IMR-90 (cell line): ENCODE measurements at regions not wholly inside any gene's neighbourhood (a gene's known extent, or its start where the extent isn't known, plus 50 kb on each side); places are given as distances from the start of the nearest gene placed in this dataset.
"Not testable (repeated sequence)": the region's sequence is repeated elsewhere in the genome, so short reads cannot be mapped to it uniquely, and the experiment has no call there.

Experiments used
- ATAC-seq: fragments of 200-7000 bp; cut with Tn5 transposase; 2 replicates; pipeline ENCODE4 v1.9.1; 2020; ENCODE audit warnings: low read depth, mild to moderate bottlenecking, moderate library complexity
- BruUV-seq: library from RNA; stranded (reverse); fragments of 400-500 nt; replicated peaks from 2 replicates; lab custom pipeline; 2021; lab: Mats Ljungman, UMichigan
- CTCF ChIA-PET: fragments of 300-600 bp; formaldehyde crosslinking; extraction: SDS; loops from one replicate; lab custom pipeline; 2021; ENCODE audit warnings: antibody characterized with exemption; lab: Yijun Ruan, JAX
- POLR2A ChIA-PET: fragments of 300-600 bp; sonication (Branson Sonifier 250); formaldehyde crosslinking; loops from one replicate; lab custom pipeline; 2022; ENCODE audit warnings: antibody characterized with exemption; ENCODE audit not compliant: unreplicated experiment; lab: Charles Lee
- DNase-seq: peaks from one replicate; pipeline ENCODE4 v3.0.0; 2013
- H2AFZ ChIP-seq: replicated peaks from 2 replicates; pipeline ENCODE3; 2013; ENCODE audit warnings: low read length, mild to moderate bottlenecking; ENCODE audit not compliant: poor library complexity
- H2AK5ac ChIP-seq: 2 replicates; pipeline ENCODE4 v1.6.1; 2013; ENCODE audit warnings: low read depth, low read length, inconsistent platforms
- H2AK9ac ChIP-seq: replicated peaks from 2 replicates; pipeline ENCODE3; 2013; ENCODE audit warnings: mild to moderate bottlenecking, low read depth, low read length, moderate library complexity; ENCODE audit not compliant: poor library complexity
- H2BK120ac ChIP-seq: 2 replicates; pipeline ENCODE4 v1.6.1; 2013; ENCODE audit warnings: low read depth, low read length, inconsistent platforms
- H2BK15ac ChIP-seq: 3 replicates; pipeline ENCODE4 v1.6.1; 2013; ENCODE audit warnings: low read depth, low read length, inconsistent platforms
- H2BK20ac ChIP-seq: 2 replicates; pipeline ENCODE4 v1.6.1; 2013; ENCODE audit warnings: low read depth, mild to moderate bottlenecking, inconsistent platforms, low read length, moderate library complexity
- H2BK5ac ChIP-seq: 2 replicates; pipeline ENCODE4 v1.6.1; 2013; ENCODE audit warnings: mild to moderate bottlenecking, low read depth, low read length, inconsistent platforms; ENCODE audit not compliant: poor library complexity, severe bottlenecking
- H3K14ac ChIP-seq: replicated peaks from 2 replicates; pipeline ENCODE4 v1.6.1; 2013; ENCODE audit warnings: low read depth, low read length, inconsistent platforms
- H3K18ac ChIP-seq: 2 replicates; pipeline ENCODE4 v1.6.1; 2013; ENCODE audit warnings: low read depth, low read length, control low read depth
- H3K23ac ChIP-seq: 2 replicates; pipeline ENCODE4 v1.6.1; 2013; ENCODE audit warnings: low read depth, low read length, inconsistent platforms
- H3K27ac ChIP-seq: 2 replicates; pipeline ENCODE4 v1.5.1; 2013; ENCODE audit warnings: mild to moderate bottlenecking, control low read depth, low read length; ENCODE audit not compliant: insufficient read depth
- H3K27me3 ChIP-seq: 2 replicates; pipeline ENCODE4 v1.6.1; 2013; ENCODE audit warnings: low read length; ENCODE audit not compliant: control insufficient read depth, insufficient read depth
- H3K36me3 ChIP-seq: 2 replicates; pipeline ENCODE4 v1.6.1; 2013; ENCODE audit warnings: low read length, mixed read lengths; ENCODE audit not compliant: control insufficient read depth, insufficient read depth
- H3K4ac ChIP-seq: 2 replicates; pipeline ENCODE4 v1.6.1; 2013; ENCODE audit warnings: low read depth, low read length, inconsistent platforms
- H3K4me1 ChIP-seq: 2 replicates; pipeline ENCODE4 v1.6.1; 2013; ENCODE audit warnings: low read length, mixed read lengths; ENCODE audit not compliant: control insufficient read depth, insufficient read depth
- H3K4me2 ChIP-seq: 2 replicates; pipeline ENCODE4 v1.6.1; 2013; ENCODE audit warnings: low read depth, mild to moderate bottlenecking, control low read depth, low read length, moderate library complexity
- H3K4me3 ChIP-seq: 2 replicates; pipeline ENCODE4 v1.5.1; 2013; ENCODE audit warnings: low read depth, mild to moderate bottlenecking, control low read depth, low read length, moderate library complexity; ENCODE audit not compliant: insufficient read depth
- H3K56ac ChIP-seq: 2 replicates; pipeline ENCODE4 v1.6.1; 2013; ENCODE audit warnings: low read length, inconsistent platforms; ENCODE audit not compliant: insufficient read depth; ENCODE audit errors: extremely low read depth
- H3K79me1 ChIP-seq, 2 experiments: 2 replicates each; pipeline ENCODE4 v1.6.1; 2013; ENCODE audit warnings: low read length in 2 of 2, inconsistent platforms in 1 of 2, low read depth in 1 of 2
- H3K9ac ChIP-seq: 2 replicates; pipeline ENCODE4 v1.6.1; 2013; ENCODE audit warnings: low read depth, low read length, control low read depth
- H3K9me1 ChIP-seq: 2 replicates; pipeline ENCODE4 v1.6.1; 2013; ENCODE audit warnings: low read length, inconsistent platforms; ENCODE audit not compliant: insufficient read depth
- H3K9me3 ChIP-seq: 2 replicates; pipeline ENCODE4 v1.6.1; 2013; ENCODE audit warnings: low read length; ENCODE audit not compliant: control insufficient read depth, insufficient read depth
- H4K20me1 ChIP-seq: 2 replicates; pipeline ENCODE4 v1.6.1; 2013; ENCODE audit warnings: low read length, inconsistent platforms; ENCODE audit not compliant: insufficient read depth
- H4K5ac ChIP-seq: 2 replicates; pipeline ENCODE4 v1.6.1; 2013; ENCODE audit warnings: mild to moderate bottlenecking, low read depth, low read length, control low read depth
- H4K8ac ChIP-seq, 2 experiments: 2 replicates each; pipeline ENCODE4 v1.6.1; 2013; ENCODE audit warnings: low read depth in 2 of 2, low read length in 2 of 2, control low read depth in 1 of 2, inconsistent platforms in 1 of 2
- H4K91ac ChIP-seq: 2 replicates; pipeline ENCODE4 v1.6.1; 2013; ENCODE audit warnings: low read depth, low read length, inconsistent platforms; ENCODE audit not compliant: insufficient read depth
- WGBS, 2 experiments: methylation state at CpG; one replicate each; pipeline versions ENCODE4 v1.1.5 to v1.1.7; 2013; ENCODE audit warnings: missing lambda C conversion rate in 2 of 2; ENCODE audit not compliant: insufficient read length in 1 of 2; ENCODE audit errors: extremely low coverage in 2 of 2; 5-methylcytosine and 5-hydroxymethylcytosine counted together
- dilution Hi-C: fragments of 300-500 bp; cut with HindIII; formaldehyde crosslinking; loops from one replicate; pipeline ENCODE4 v1.14.3; 2018; ENCODE audit warnings: low sequenced_read_pairs; ENCODE audit not compliant: unreplicated experiment
- in situ Hi-C: fragments of 300-500 bp; cut with MboI; formaldehyde crosslinking; loops from 3 replicates; pipeline ENCODE4 v1.14.3; 2019; ENCODE audit warnings: low sequenced_read_pairs, inconsistent platforms, mixed read lengths
- intact Hi-C: fragments of 100-400 bp; cut with micrococcal nuclease; formaldehyde crosslinking; loops from 2 replicates; pipeline ENCODE4 v1.10.0; 2022

GRCh38 chrX:144119490-144119889 is 235.6 kb downstream of the UBE2NL start:
- WGBS, 2 experiments: no CpG with 5 or more reads among the region's 1 CpG
- intact Hi-C loops, H3K56ac ChIP-seq, H2BK20ac ChIP-seq, H3K27ac ChIP-seq, H3K4ac ChIP-seq, H3K18ac ChIP-seq, dilution Hi-C loops, H3K9me3 ChIP-seq, ATAC-seq, H3K4me1 ChIP-seq, H2BK120ac ChIP-seq, H3K9me1 ChIP-seq, H2AK9ac ChIP-seq, H4K8ac ChIP-seq, DNase-seq, H2AK5ac ChIP-seq, H2AFZ ChIP-seq, H3K36me3 ChIP-seq, POLR2A ChIA-PET, H3K79me1 ChIP-seq, H3K9ac ChIP-seq, H4K91ac ChIP-seq, H4K20me1 ChIP-seq, CTCF ChIA-PET, in situ Hi-C loops, H2BK15ac ChIP-seq, H3K27me3 ChIP-seq, H3K23ac ChIP-seq, H2BK5ac ChIP-seq, H3K4me2 ChIP-seq, H4K5ac ChIP-seq, BruUV-seq, H3K4me3 ChIP-seq, H3K14ac ChIP-seq: not testable (repeated sequence)

DNA sequence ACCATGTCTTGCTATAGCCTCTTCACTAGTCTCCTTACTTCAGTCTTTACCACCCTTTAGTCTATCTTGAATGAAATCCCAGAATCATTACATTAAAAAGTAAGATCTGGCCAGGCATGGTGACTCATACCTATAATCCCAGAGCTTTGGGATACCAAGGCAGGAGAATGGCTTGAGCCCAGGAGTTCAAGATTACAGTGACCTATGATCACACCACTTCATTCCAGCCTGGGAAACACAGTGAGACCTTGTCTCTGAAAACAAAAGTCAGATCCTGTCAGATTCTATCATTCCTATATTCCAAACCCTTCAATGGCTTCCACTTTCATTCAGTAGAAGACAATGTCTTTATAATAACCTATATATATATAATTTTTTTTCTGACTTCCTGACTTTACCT is 237.7 kb downstream of the UBE2NL start:
- H3K4ac ChIP-seq, H4K8ac ChIP-seq, H4K91ac ChIP-seq, POLR2A ChIA-PET, H3K56ac ChIP-seq, H2AFZ ChIP-seq, H4K5ac ChIP-seq, H3K9me1 ChIP-seq, H3K36me3 ChIP-seq, H3K79me1 ChIP-seq, ATAC-seq, H2AK9ac ChIP-seq, H2BK20ac ChIP-seq, H3K23ac ChIP-seq, H2BK120ac ChIP-seq, H3K4me1 ChIP-seq, DNase-seq, H3K9ac ChIP-seq, H2AK5ac ChIP-seq, H3K27ac ChIP-seq, dilution Hi-C loops, H3K14ac ChIP-seq, in situ Hi-C loops, H2BK5ac ChIP-seq, intact Hi-C loops, H3K4me3 ChIP-seq, H3K27me3 ChIP-seq, BruUV-seq, H4K20me1 ChIP-seq, H3K18ac ChIP-seq, CTCF ChIA-PET, H3K9me3 ChIP-seq, H3K4me2 ChIP-seq, H2BK15ac ChIP-seq: not testable (repeated sequence)
